ENCODE measurements at regions not wholly inside any gene's neighbourhood (a gene's known extent, or its start where the extent isn't known, plus 50 kb on each side); places are given as distances from the start of the nearest gene placed in this dataset.

DNA sequence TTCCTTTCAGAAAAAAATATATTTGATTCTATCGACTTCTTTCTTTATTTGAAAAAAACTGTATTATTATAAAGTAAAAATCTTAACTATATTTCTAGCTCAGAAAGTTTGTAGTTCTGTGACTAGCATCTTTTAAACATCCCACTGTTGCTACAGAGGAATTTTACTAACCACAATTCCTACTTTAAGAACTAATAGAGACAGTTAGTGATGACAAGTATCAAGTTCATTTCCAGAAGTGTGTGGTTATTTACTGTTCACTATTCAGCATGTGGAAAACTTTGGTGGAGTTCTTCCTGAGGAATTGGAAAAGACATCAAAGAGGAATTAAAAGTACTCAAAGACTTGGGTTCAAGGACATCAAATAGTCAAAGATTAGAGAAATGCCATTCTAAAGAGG is 524.1 kb upstream of the CBLB start:
- Histone ChIP-seq H3K9ac (ENCODE audit: low read depth in 1 of 2, low read length in 2 of 2) (no peak overlapping the region), H3K9me3 (ENCODE audit: control insufficient read depth in 4 of 4, low read length in 3 of 4) (no peaks in the 10 kb centered on the region), H3K27ac (ENCODE audit: low read depth in 1 of 2, low read length in 2 of 2) (no peak overlapping the region), H3K27me3 (ENCODE audit: control insufficient read depth in 4 of 4, insufficient read depth in 4 of 4, low read length in 3 of 4) (peaks cover 0 to 2% (median 0%) of the 10 kb centered on the region in 4 donors), H3K4me3 (ENCODE audit: low read depth in 1 of 3, low read length in 3 of 3) (no peak overlapping the region), H3K4me1 (ENCODE audit: control insufficient read depth in 4 of 4, insufficient read depth in 4 of 4, low read length in 3 of 4) (no peaks in the 10 kb centered on the region), H3K36me3 (ENCODE audit: control insufficient read depth in 4 of 4, insufficient read depth in 3 of 4, low read depth in 1 of 4, low read length in 3 of 4) (no peaks in the 10 kb centered on the region)
- 80% methylated on average over 1 of the region's 1 CpG for WGBS
- TF ChIP-seq FOXA2 (IDR thresholded peaks at IDR 0.05) (no peak), FOXA1 (IDR thresholded peaks at IDR 0.05) (no peak), HNF4A (conservative IDR thresholded peaks at IDR 0.05) (no peak)
- TF ChIP-seq, protein P1, sequence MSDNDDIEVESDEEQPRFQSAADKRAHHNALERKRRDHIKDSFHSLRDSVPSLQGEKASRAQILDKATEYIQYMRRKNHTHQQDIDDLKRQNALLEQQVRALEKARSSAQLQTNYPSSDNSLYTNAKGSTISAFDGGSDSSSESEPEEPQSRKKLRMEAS (IDR thresholded peaks at IDR 0.05): no peak
- TF ChIP-seq, protein P2, sequence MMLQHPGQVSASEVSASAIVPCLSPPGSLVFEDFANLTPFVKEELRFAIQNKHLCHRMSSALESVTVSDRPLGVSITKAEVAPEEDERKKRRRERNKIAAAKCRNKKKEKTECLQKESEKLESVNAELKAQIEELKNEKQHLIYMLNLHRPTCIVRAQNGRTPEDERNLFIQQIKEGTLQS (IDR thresholded peaks at IDR 0.05): no peak
- DNase-seq (ENCODE audit: low spot score): no peak

DNA sequence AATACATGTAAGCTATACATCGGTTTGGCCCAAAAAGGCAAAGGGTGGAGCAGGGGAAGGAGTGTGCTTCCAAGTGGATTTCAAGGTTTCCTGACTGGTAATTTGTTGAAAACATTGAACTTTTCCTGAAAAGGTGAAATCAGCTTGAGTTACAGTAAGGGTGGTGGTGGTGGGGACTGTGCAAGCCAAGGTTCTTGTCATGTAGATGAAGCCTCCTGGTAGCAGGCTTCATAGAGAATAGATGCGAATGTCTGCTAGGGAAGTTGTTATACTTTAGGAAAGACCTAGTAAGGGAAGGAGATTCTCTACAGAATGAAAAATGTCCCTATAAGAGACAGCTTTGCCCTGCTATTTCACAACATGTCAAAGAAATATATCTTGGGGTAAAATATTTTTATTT is 528.2 kb upstream of the CBLB start:
- Histone ChIP-seq H3K4me1 (ENCODE audit: control insufficient read depth in 4 of 4, insufficient read depth in 4 of 4, low read length in 3 of 4) (no peaks in the 10 kb centered on the region), H3K9me3 (ENCODE audit: control insufficient read depth in 4 of 4, low read length in 3 of 4) (no peaks in the 10 kb centered on the region)

More for the DNA sequence above, 528.2 kb upstream of the CBLB start:
- Histone ChIP-seq H3K27ac (ENCODE audit: low read depth in 1 of 2, low read length in 2 of 2) (no peak overlapping the region), H3K27me3 (ENCODE audit: control insufficient read depth in 4 of 4, insufficient read depth in 4 of 4, low read length in 3 of 4) (peaks cover 0 to 2% (median 0%) of the 10 kb centered on the region in 4 donors), H3K4me3 (ENCODE audit: low read depth in 1 of 3, low read length in 3 of 3) (no peak overlapping the region), H3K36me3 (ENCODE audit: control insufficient read depth in 4 of 4, insufficient read depth in 3 of 4, low read depth in 1 of 4, low read length in 3 of 4) (no peaks in the 10 kb centered on the region), H3K9ac (ENCODE audit: low read depth in 1 of 2, low read length in 2 of 2) (no peak overlapping the region)
- TF ChIP-seq, protein P3, sequence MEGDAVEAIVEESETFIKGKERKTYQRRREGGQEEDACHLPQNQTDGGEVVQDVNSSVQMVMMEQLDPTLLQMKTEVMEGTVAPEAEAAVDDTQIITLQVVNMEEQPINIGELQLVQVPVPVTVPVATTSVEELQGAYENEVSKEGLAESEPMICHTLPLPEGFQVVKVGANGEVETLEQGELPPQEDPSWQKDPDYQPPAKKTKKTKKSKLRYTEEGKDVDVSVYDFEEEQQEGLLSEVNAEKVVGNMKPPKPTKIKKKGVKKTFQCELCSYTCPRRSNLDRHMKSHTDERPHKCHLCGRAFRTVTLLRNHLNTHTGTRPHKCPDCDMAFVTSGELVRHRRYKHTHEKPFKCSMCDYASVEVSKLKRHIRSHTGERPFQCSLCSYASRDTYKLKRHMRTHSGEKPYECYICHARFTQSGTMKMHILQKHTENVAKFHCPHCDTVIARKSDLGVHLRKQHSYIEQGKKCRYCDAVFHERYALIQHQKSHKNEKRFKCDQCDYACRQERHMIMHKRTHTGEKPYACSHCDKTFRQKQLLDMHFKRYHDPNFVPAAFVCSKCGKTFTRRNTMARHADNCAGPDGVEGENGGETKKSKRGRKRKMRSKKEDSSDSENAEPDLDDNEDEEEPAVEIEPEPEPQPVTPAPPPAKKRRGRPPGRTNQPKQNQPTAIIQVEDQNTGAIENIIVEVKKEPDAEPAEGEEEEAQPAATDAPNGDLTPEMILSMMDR (IDR thresholded peaks at IDR 0.05; ENCODE audit: low read depth, low read length, missing input control): no peak
- TF ChIP-seq, protein P1 (IDR thresholded peaks at IDR 0.05): no peak
- TF ChIP-seq RAD21 (IDR thresholded peaks at IDR 0.05) (no peak), FOXA1 (IDR thresholded peaks at IDR 0.05) (no peak), FOXA2 (IDR thresholded peaks at IDR 0.05) (no peak), GABPA (IDR thresholded peaks at IDR 0.05 in 1 of 2, conservative IDR thresholded peaks at IDR 0.05 in 1 of 2) (no peak), JUND (IDR thresholded peaks at IDR 0.05) (no peak), RXRA (IDR thresholded peaks at IDR 0.05) (no peak), EGR1 (IDR thresholded peaks at IDR 0.05; ENCODE audit: low read depth in 2 of 2) (no peak), HNF4A (conservative IDR thresholded peaks at IDR 0.05) (no peak), YY1 (IDR thresholded peaks at IDR 0.05) (no peak), NR2F2 (IDR thresholded peaks at IDR 0.05) (no peak), HNF4G (IDR thresholded peaks at IDR 0.05) (no peak)
- TF ChIP-seq, protein P2 (IDR thresholded peaks at IDR 0.05): no peak
- TF ChIP-seq, protein P4, sequence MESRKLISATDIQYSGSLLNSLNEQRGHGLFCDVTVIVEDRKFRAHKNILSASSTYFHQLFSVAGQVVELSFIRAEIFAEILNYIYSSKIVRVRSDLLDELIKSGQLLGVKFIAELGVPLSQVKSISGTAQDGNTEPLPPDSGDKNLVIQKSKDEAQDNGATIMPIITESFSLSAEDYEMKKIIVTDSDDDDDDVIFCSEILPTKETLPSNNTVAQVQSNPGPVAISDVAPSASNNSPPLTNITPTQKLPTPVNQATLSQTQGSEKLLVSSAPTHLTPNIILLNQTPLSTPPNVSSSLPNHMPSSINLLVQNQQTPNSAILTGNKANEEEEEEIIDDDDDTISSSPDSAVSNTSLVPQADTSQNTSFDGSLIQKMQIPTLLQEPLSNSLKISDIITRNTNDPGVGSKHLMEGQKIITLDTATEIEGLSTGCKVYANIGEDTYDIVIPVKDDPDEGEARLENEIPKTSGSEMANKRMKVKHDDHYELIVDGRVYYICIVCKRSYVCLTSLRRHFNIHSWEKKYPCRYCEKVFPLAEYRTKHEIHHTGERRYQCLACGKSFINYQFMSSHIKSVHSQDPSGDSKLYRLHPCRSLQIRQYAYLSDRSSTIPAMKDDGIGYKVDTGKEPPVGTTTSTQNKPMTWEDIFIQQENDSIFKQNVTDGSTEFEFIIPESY (IDR thresholded peaks at IDR 0.05): no peak
- TF ChIP-seq, protein P5, sequence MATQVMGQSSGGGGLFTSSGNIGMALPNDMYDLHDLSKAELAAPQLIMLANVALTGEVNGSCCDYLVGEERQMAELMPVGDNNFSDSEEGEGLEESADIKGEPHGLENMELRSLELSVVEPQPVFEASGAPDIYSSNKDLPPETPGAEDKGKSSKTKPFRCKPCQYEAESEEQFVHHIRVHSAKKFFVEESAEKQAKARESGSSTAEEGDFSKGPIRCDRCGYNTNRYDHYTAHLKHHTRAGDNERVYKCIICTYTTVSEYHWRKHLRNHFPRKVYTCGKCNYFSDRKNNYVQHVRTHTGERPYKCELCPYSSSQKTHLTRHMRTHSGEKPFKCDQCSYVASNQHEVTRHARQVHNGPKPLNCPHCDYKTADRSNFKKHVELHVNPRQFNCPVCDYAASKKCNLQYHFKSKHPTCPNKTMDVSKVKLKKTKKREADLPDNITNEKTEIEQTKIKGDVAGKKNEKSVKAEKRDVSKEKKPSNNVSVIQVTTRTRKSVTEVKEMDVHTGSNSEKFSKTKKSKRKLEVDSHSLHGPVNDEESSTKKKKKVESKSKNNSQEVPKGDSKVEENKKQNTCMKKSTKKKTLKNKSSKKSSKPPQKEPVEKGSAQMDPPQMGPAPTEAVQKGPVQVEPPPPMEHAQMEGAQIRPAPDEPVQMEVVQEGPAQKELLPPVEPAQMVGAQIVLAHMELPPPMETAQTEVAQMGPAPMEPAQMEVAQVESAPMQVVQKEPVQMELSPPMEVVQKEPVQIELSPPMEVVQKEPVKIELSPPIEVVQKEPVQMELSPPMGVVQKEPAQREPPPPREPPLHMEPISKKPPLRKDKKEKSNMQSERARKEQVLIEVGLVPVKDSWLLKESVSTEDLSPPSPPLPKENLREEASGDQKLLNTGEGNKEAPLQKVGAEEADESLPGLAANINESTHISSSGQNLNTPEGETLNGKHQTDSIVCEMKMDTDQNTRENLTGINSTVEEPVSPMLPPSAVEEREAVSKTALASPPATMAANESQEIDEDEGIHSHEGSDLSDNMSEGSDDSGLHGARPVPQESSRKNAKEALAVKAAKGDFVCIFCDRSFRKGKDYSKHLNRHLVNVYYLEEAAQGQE (IDR thresholded peaks at IDR 0.05): no peak
- WGBS: 86% methylated on average over 2 of the region's 2 CpGs
- DNase-seq (ENCODE audit: low spot score): no peak

Measured in liver (tissue), 8 donors.